ENCODE measurements at regions not wholly inside any gene's neighbourhood (a gene's known extent, or its start where the extent isn't known, plus 50 kb on each side); places are given as distances from the start of the nearest gene placed in this dataset.

- WGBS, 2 donors, result 80 to 89% methylated on average over 4 of the region's 4 CpGs
These were observed 811.3 kb downstream of the KLHL13 start for GRCh38 chrX:117305168-117305766.

GRCh38 chrX:117301086-117301485 is 815.5 kb downstream of the KLHL13 start:
- intact Hi-C loops (cut with DNase I), result no loop called here
- no peaks in the 10 kb centered on the region for H3K36me3 ChIP-seq
- DNase-seq (no peak), ATAC-seq (no peak)
- H3K9me3 ChIP-seq, result peaks cover 0 to 13% (median 0%) of the 10 kb centered on the region in 11 donors
- H3K4me3 ChIP-seq, result no peak overlapping the region
- WGBS, 2 donors, result 86 to 88% methylated on average over 1 of the region's 1 CpG
- no peak overlapping the region for H3K27ac ChIP-seq
- no peaks in the 10 kb centered on the region for H3K4me1 ChIP-seq
- no peaks in the 10 kb centered on the region for H3K27me3 ChIP-seq
- TF ChIP-seq CTCF (IDR thresholded peaks at IDR 0.05), result no peak

More at GRCh38 chrX:117305168-117305766, 811.3 kb downstream of the KLHL13 start:
- no peaks in the 10 kb centered on the region for H3K36me3 ChIP-seq
- ATAC-seq, result no peak
- no peak for TF ChIP-seq CTCF (IDR thresholded peaks at IDR 0.05)
- DNase-seq, result no peak
- H3K4me3 ChIP-seq, result no peak overlapping the region
- H3K9me3 ChIP-seq, result peaks cover 0 to 8% (median 0%) of the 10 kb centered on the region in 11 donors
- no peaks in the 10 kb centered on the region for H3K4me1 ChIP-seq
- H3K27me3 ChIP-seq, result no peaks in the 10 kb centered on the region
- H3K27ac ChIP-seq, result no peak overlapping the region
- intact Hi-C loops (cut with DNase I), result no loop called here

GRCh38 chrX:117291760-117292159 is 824.9 kb downstream of the KLHL13 start:
- ATAC-seq (no peak), DNase-seq (no peak)
- no peak for TF ChIP-seq CTCF (IDR thresholded peaks at IDR 0.05)
- Histone ChIP-seq H3K4me1 (no peaks in the 10 kb centered on the region), H3K27ac (no peak overlapping the region), H3K36me3 (no peaks in the 10 kb centered on the region), H3K4me3 (no peak overlapping the region), H3K9me3 (peaks cover 0 to 4% (median 0%) of the 10 kb centered on the region in 11 donors), H3K27me3 (no peaks in the 10 kb centered on the region)
- intact Hi-C loops (cut with DNase I), result no loop called here
- 0 to 67% methylated on average over 1 of the region's 1 CpG for WGBS, 2 donors

GRCh38 chrX:117274965-117275364 is 812.2 kb upstream of the CT83 start:
- WGBS, 2 donors, result 28 to 30% methylated on average over 4 of the region's 4 CpGs
- DNase-seq, result no peak
- no peak overlapping the region for H3K27ac ChIP-seq
- no peak overlapping the region for H3K4me3 ChIP-seq
- no peaks in the 10 kb centered on the region for H3K36me3 ChIP-seq
- H3K27me3 ChIP-seq, result no peaks in the 10 kb centered on the region
- H3K4me1 ChIP-seq, result no peaks in the 10 kb centered on the region
- H3K9me3 ChIP-seq, result peaks cover 0 to 7% (median 0%) of the 10 kb centered on the region in 11 donors
- no peak for TF ChIP-seq CTCF (IDR thresholded peaks at IDR 0.05)
- intact Hi-C loops (cut with DNase I), result no loop called here
- no peak for ATAC-seq
